ENCODE measurements at regions not wholly inside any gene's neighbourhood (a gene's known extent, or its start where the extent isn't known, plus 50 kb on each side); places are given as distances from the start of the nearest gene placed in this dataset.

DNA sequence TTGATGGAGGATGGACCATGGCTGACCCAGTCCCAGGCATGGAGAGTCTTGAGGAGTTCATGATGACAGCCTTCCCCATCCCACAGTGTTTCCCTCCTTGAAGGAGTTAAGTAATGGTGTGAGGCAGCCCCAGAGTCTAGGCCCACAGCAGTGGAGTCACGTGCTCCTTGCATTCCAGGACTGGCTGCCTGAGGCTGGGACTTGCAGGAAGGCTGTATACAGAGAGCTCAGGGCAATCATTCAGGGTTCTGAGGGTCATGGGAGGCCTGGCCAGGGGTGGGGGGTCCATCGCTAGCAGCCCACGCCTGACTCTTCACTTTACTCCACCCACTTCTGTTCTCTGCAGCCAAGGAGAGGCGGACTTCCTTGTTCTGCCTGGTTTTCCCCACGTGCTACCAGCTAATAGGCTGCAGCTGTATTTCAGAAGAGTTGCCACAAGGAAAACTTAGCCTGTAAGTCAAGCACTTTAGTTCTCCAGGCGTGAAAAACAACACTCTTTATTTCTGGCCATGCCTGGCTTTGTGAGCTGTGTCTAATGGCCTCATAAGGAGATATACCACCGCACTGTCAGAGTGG lies 272.5 kb downstream of the DHX35 start:
- H3K9me3 ChIP-seq (ENCODE audit: insufficient read depth, low read length): no peaks in the 10 kb centered on the region
- no peaks in the 10 kb centered on the region for H3K27me3 ChIP-seq (ENCODE audit: low read length)
- no peaks in the 10 kb centered on the region for H4K20me1 ChIP-seq (ENCODE audit: low read depth, low read length)
- TF ChIP-seq EZH2phosphoT487 (conservative IDR thresholded peaks at IDR 0.05; ENCODE audit: low read length): no peak
- TF ChIP-seq, protein P1, sequence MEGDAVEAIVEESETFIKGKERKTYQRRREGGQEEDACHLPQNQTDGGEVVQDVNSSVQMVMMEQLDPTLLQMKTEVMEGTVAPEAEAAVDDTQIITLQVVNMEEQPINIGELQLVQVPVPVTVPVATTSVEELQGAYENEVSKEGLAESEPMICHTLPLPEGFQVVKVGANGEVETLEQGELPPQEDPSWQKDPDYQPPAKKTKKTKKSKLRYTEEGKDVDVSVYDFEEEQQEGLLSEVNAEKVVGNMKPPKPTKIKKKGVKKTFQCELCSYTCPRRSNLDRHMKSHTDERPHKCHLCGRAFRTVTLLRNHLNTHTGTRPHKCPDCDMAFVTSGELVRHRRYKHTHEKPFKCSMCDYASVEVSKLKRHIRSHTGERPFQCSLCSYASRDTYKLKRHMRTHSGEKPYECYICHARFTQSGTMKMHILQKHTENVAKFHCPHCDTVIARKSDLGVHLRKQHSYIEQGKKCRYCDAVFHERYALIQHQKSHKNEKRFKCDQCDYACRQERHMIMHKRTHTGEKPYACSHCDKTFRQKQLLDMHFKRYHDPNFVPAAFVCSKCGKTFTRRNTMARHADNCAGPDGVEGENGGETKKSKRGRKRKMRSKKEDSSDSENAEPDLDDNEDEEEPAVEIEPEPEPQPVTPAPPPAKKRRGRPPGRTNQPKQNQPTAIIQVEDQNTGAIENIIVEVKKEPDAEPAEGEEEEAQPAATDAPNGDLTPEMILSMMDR (IDR thresholded peaks at IDR 0.05; ENCODE audit: insufficient read depth, low read length, poor library complexity, severe bottlenecking): no peak
- no peak overlapping the region for H3K9ac ChIP-seq (ENCODE audit: low read length)
- no peaks in the 10 kb centered on the region for H3F3A ChIP-seq (ENCODE audit: insufficient read depth)
- no peaks in the 10 kb centered on the region for H3K36me3 ChIP-seq (ENCODE audit: low read length)
- no peaks in the 10 kb centered on the region for H3K9me2 ChIP-seq (replicated peaks; ENCODE audit: insufficient read depth, low read length)
- H3K4me3 ChIP-seq (ENCODE audit: insufficient read depth, low read length, poor library complexity, severe bottlenecking): no peak overlapping the region
- H3K4me2 ChIP-seq (ENCODE audit: low read depth, low read length, poor library complexity, severe bottlenecking): no peak overlapping the region
- H3K79me2 ChIP-seq (ENCODE audit: insufficient read depth, low read length): no peaks in the 10 kb centered on the region
- no peak overlapping the region for H3K27ac ChIP-seq (ENCODE audit: low read depth, low read length)
- no peak overlapping the region for H2AFZ ChIP-seq (ENCODE audit: low read depth, low read length, severe bottlenecking)

DNA sequence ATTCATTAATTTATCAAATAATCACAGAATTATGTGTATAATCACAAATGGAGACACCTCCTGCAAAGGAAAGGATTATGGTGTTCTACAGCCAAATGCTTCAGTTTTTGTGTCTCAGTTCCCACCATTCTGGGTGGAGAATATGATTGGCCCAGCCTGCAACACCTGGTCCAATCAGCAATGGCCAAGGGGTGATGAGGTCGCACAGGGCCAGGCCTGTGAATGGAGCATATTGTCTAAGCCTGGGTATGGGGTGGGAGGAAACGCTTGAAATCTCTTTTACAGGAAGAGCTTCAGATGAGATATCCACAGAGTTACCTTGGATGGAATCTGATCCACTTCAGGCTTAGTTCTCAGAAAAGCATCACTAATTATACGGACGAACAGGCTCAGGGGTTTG lies 271.6 kb downstream of the DHX35 start:
- no peaks in the 10 kb centered on the region for H3K9me2 ChIP-seq (replicated peaks; ENCODE audit: insufficient read depth, low read length)
- no peak overlapping the region for H3K4me2 ChIP-seq (ENCODE audit: low read depth, low read length, poor library complexity, severe bottlenecking)
- H3K9me3 ChIP-seq (ENCODE audit: insufficient read depth, low read length): no peaks in the 10 kb centered on the region
- TF ChIP-seq EZH2phosphoT487 (conservative IDR thresholded peaks at IDR 0.05; ENCODE audit: low read length): no peak
- TF ChIP-seq, protein P1 (IDR thresholded peaks at IDR 0.05; ENCODE audit: insufficient read depth, low read length, poor library complexity, severe bottlenecking): no peak
- no peak overlapping the region for H2AFZ ChIP-seq (ENCODE audit: low read depth, low read length, severe bottlenecking)
- no peak overlapping the region for H3K4me3 ChIP-seq (ENCODE audit: insufficient read depth, low read length, poor library complexity, severe bottlenecking)
- no peaks in the 10 kb centered on the region for H3K27me3 ChIP-seq (ENCODE audit: low read length)
- H4K20me1 ChIP-seq (ENCODE audit: low read depth, low read length): no peaks in the 10 kb centered on the region
- no peak overlapping the region for H3K9ac ChIP-seq (ENCODE audit: low read length)
- no peaks in the 10 kb centered on the region for H3K36me3 ChIP-seq (ENCODE audit: low read length)
- H3F3A ChIP-seq (ENCODE audit: insufficient read depth): no peaks in the 10 kb centered on the region
- H3K79me2 ChIP-seq (ENCODE audit: insufficient read depth, low read length): no peaks in the 10 kb centered on the region
- H3K27ac ChIP-seq (ENCODE audit: low read depth, low read length): no peak overlapping the region

- H3K27ac ChIP-seq (ENCODE audit: low read depth, low read length): no peak overlapping the region
- H3F3A ChIP-seq (ENCODE audit: insufficient read depth): no peaks in the 10 kb centered on the region
- no peaks in the 10 kb centered on the region for H3K36me3 ChIP-seq (ENCODE audit: low read length)
- H3K4me3 ChIP-seq (ENCODE audit: insufficient read depth, low read length, poor library complexity, severe bottlenecking): no peak overlapping the region
- H3K4me2 ChIP-seq (ENCODE audit: low read depth, low read length, poor library complexity, severe bottlenecking): no peak overlapping the region
- H4K20me1 ChIP-seq (ENCODE audit: low read depth, low read length): no peaks in the 10 kb centered on the region
- H3K9ac ChIP-seq (ENCODE audit: low read length): no peak overlapping the region
- TF ChIP-seq EZH2phosphoT487 (conservative IDR thresholded peaks at IDR 0.05; ENCODE audit: low read length): no peak
- TF ChIP-seq, protein P1 (IDR thresholded peaks at IDR 0.05; ENCODE audit: insufficient read depth, low read length, poor library complexity, severe bottlenecking): no peak
- no peaks in the 10 kb centered on the region for H3K9me3 ChIP-seq (ENCODE audit: insufficient read depth, low read length)
- H3K79me2 ChIP-seq (ENCODE audit: insufficient read depth, low read length): no peaks in the 10 kb centered on the region
- H2AFZ ChIP-seq (ENCODE audit: low read depth, low read length, severe bottlenecking): no peak overlapping the region
- no peaks in the 10 kb centered on the region for H3K9me2 ChIP-seq (replicated peaks; ENCODE audit: insufficient read depth, low read length)
- no peaks in the 10 kb centered on the region for H3K27me3 ChIP-seq (ENCODE audit: low read length)
These were observed 265.3 kb downstream of the DHX35 start for GRCh38 chr20:39227416-39227815.

Measured in SU-DHL-6 (cell line).